Upper lobe of left lung (tissue), 4 donors: ENCODE measurements at regions not wholly inside any gene's neighbourhood (a gene's known extent, or its start where the extent isn't known, plus 50 kb on each side); places are given as distances from the start of the nearest gene placed in this dataset.

Experiments used
- POLR2A ChIP-seq, 4 donors: fragments of 450-650 bp; IDR thresholded peaks; one replicate each; pipeline ENCODE4 v1.5.1; 2016 to 2017; ENCODE audit warnings: antibody characterized with exemption in 4 of 4, mild to moderate bottlenecking in 2 of 4
- TF ChIP-seq, protein P1 (sequence below), 6 experiments: fragments of 450-650 bp in 4 of 6; fragments of 200-600 bp in 2 of 6; sonication (generic) in 2 of 6; IDR thresholded peaks; one replicate each; pipeline ENCODE4 v1.5.1; 2016 to 2019; ENCODE audit warnings: antibody characterized with exemption in 6 of 6

DNA sequence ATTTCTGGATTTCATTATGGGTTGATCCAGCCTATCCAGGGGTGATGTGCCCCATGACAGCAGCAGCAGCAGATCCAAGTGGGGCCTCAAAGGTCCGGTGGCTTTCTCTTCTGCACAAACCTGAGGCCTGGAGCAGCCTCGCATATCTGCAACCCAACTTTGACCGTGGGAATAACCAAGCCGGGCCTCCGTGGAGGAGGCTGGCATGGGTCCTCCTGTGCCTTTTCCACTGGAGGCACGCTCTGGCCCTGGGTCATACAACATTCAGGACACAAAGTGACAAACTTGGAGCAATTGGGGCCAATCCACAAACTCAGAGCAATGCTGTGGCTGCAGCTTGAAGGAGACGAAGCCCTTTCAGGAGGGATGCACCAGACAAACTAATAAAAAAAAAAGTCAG is 330.0 kb upstream of the MKI67 start:
- TF ChIP-seq, protein P1, sequence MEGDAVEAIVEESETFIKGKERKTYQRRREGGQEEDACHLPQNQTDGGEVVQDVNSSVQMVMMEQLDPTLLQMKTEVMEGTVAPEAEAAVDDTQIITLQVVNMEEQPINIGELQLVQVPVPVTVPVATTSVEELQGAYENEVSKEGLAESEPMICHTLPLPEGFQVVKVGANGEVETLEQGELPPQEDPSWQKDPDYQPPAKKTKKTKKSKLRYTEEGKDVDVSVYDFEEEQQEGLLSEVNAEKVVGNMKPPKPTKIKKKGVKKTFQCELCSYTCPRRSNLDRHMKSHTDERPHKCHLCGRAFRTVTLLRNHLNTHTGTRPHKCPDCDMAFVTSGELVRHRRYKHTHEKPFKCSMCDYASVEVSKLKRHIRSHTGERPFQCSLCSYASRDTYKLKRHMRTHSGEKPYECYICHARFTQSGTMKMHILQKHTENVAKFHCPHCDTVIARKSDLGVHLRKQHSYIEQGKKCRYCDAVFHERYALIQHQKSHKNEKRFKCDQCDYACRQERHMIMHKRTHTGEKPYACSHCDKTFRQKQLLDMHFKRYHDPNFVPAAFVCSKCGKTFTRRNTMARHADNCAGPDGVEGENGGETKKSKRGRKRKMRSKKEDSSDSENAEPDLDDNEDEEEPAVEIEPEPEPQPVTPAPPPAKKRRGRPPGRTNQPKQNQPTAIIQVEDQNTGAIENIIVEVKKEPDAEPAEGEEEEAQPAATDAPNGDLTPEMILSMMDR (IDR thresholded peaks at IDR 0.05) = no peak
- TF ChIP-seq POLR2A (IDR thresholded peaks at IDR 0.05) = no peak
